ENCODE measurements at regions not wholly inside any gene's neighbourhood (a gene's known extent, or its start where the extent isn't known, plus 50 kb on each side); places are given as distances from the start of the nearest gene placed in this dataset.

GRCh38 chr12:108033090-108033489 is 96.0 kb upstream of the WSCD2 start:
- Histone ChIP-seq H4K20me1 (ENCODE audit: control insufficient read depth, insufficient read depth, low read depth, low read length) (no peaks in the 10 kb centered on the region), H3K9me3 (ENCODE audit: control insufficient read depth, insufficient read depth, low read length) (no peaks in the 10 kb centered on the region), H3K4me3 (ENCODE audit: low read length) (no peak overlapping the region), H3K4me1 (ENCODE audit: control insufficient read depth, low read length) (no peaks in the 10 kb centered on the region), H3K27ac (ENCODE audit: low read depth, low read length) (no peak overlapping the region), H3K79me2 (ENCODE audit: control insufficient read depth, low read length) (no peaks in the 10 kb centered on the region), H3K9me2 (replicated peaks; ENCODE audit: control insufficient read depth, low read length) (no peaks in the 10 kb centered on the region), H3K36me3 (ENCODE audit: control insufficient read depth, low read length) (no peaks in the 10 kb centered on the region), H3K27me3 (ENCODE audit: control insufficient read depth, low read length) (no peaks in the 10 kb centered on the region), H3F3A (ENCODE audit: control insufficient read depth, insufficient read depth) (no peaks in the 10 kb centered on the region), H3K4me2 (ENCODE audit: low read length) (no peak overlapping the region)
- TF ChIP-seq EZH2phosphoT487 (IDR thresholded peaks at IDR 0.05; ENCODE audit: borderline replicate concordance, low read length) = no peak
- TF ChIP-seq, protein P1, sequence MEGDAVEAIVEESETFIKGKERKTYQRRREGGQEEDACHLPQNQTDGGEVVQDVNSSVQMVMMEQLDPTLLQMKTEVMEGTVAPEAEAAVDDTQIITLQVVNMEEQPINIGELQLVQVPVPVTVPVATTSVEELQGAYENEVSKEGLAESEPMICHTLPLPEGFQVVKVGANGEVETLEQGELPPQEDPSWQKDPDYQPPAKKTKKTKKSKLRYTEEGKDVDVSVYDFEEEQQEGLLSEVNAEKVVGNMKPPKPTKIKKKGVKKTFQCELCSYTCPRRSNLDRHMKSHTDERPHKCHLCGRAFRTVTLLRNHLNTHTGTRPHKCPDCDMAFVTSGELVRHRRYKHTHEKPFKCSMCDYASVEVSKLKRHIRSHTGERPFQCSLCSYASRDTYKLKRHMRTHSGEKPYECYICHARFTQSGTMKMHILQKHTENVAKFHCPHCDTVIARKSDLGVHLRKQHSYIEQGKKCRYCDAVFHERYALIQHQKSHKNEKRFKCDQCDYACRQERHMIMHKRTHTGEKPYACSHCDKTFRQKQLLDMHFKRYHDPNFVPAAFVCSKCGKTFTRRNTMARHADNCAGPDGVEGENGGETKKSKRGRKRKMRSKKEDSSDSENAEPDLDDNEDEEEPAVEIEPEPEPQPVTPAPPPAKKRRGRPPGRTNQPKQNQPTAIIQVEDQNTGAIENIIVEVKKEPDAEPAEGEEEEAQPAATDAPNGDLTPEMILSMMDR (IDR thresholded peaks at IDR 0.05; ENCODE audit: low read depth, low read length, poor library complexity, severe bottlenecking) = no peak

- no peaks in the 10 kb centered on the region for H3K27me3 ChIP-seq (ENCODE audit: control insufficient read depth, low read length)
- no peak overlapping the region for H3K27ac ChIP-seq (ENCODE audit: low read depth, low read length)
- no peaks in the 10 kb centered on the region for H3K4me1 ChIP-seq (ENCODE audit: control insufficient read depth, low read length)
- no peaks in the 10 kb centered on the region for H3F3A ChIP-seq (ENCODE audit: control insufficient read depth, insufficient read depth)
- no peaks in the 10 kb centered on the region for H3K79me2 ChIP-seq (ENCODE audit: control insufficient read depth, low read length)
- no peaks in the 10 kb centered on the region for H3K36me3 ChIP-seq (ENCODE audit: control insufficient read depth, low read length)
- H3K4me3 ChIP-seq (ENCODE audit: low read length) = no peak overlapping the region
- H3K4me2 ChIP-seq (ENCODE audit: low read length) = no peak overlapping the region
- no peaks in the 10 kb centered on the region for H3K9me3 ChIP-seq (ENCODE audit: control insufficient read depth, insufficient read depth, low read length)
- H3K9me2 ChIP-seq (replicated peaks; ENCODE audit: control insufficient read depth, low read length) = no peaks in the 10 kb centered on the region
- no peaks in the 10 kb centered on the region for H4K20me1 ChIP-seq (ENCODE audit: control insufficient read depth, insufficient read depth, low read depth, low read length)
- TF ChIP-seq, protein P1 (IDR thresholded peaks at IDR 0.05; ENCODE audit: low read depth, low read length, poor library complexity, severe bottlenecking) = no peak
- TF ChIP-seq EZH2phosphoT487 (IDR thresholded peaks at IDR 0.05; ENCODE audit: borderline replicate concordance, low read length) = no peak
Measured at GRCh38 chr12:108035372-108035771, 93.7 kb upstream of the WSCD2 start.

DNA sequence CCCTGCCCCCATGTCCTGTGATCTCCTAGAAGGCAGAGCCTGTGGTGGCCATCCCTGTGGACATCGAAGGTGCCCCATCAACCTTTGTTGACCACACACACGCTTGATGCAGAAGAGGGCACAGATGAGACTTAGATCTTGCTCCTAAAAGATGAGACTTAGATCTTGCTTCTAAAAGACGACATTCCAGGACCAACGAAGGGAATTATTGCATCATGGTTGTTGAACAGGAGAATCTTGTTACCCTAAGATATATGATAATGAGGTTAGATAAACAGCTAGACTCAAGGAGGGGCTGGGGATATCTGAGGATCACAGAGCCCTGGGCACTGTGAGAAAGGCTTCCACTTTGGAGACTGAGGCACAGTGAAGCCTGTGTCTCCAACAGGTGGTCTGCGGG is 91.1 kb upstream of the WSCD2 start:
- no peaks in the 10 kb centered on the region for H3K79me2 ChIP-seq (ENCODE audit: control insufficient read depth, low read length)
- no peaks in the 10 kb centered on the region for H3K27me3 ChIP-seq (ENCODE audit: control insufficient read depth, low read length)
- no peak for TF ChIP-seq EZH2phosphoT487 (IDR thresholded peaks at IDR 0.05; ENCODE audit: borderline replicate concordance, low read length)
- no peaks in the 10 kb centered on the region for H3K9me3 ChIP-seq (ENCODE audit: control insufficient read depth, insufficient read depth, low read length)
- H3K36me3 ChIP-seq (ENCODE audit: control insufficient read depth, low read length) = no peaks in the 10 kb centered on the region
- no peak overlapping the region for H3K4me2 ChIP-seq (ENCODE audit: low read length)
- no peaks in the 10 kb centered on the region for H3F3A ChIP-seq (ENCODE audit: control insufficient read depth, insufficient read depth)
- H4K20me1 ChIP-seq (ENCODE audit: control insufficient read depth, insufficient read depth, low read depth, low read length) = no peaks in the 10 kb centered on the region
- H3K4me1 ChIP-seq (ENCODE audit: control insufficient read depth, low read length) = no peaks in the 10 kb centered on the region
- no peaks in the 10 kb centered on the region for H3K9me2 ChIP-seq (replicated peaks; ENCODE audit: control insufficient read depth, low read length)
- H3K4me3 ChIP-seq (ENCODE audit: low read length) = no peak overlapping the region
- H3K27ac ChIP-seq (ENCODE audit: low read depth, low read length) = no peak overlapping the region

GRCh38 chr12:108039794-108040193 is 89.3 kb upstream of the WSCD2 start:
- peaks cover 3% of the 10 kb centered on the region; the same call in 1 of the 2 replicates for H3K27me3 ChIP-seq (ENCODE audit: control insufficient read depth, low read length)
- H3K9me2 ChIP-seq (replicated peaks; ENCODE audit: control insufficient read depth, low read length) = no peaks in the 10 kb centered on the region
- H3K27ac ChIP-seq (ENCODE audit: low read depth, low read length) = no peak overlapping the region
- no peaks in the 10 kb centered on the region for H3K79me2 ChIP-seq (ENCODE audit: control insufficient read depth, low read length)
- no peak overlapping the region for H3K4me2 ChIP-seq (ENCODE audit: low read length)
- no peaks in the 10 kb centered on the region for H3K36me3 ChIP-seq (ENCODE audit: control insufficient read depth, low read length)
- H3K9me3 ChIP-seq (ENCODE audit: control insufficient read depth, insufficient read depth, low read length) = no peaks in the 10 kb centered on the region
- H3K4me1 ChIP-seq (ENCODE audit: control insufficient read depth, low read length) = no peaks in the 10 kb centered on the region
- no peak overlapping the region for H3K4me3 ChIP-seq (ENCODE audit: low read length)
- TF ChIP-seq EZH2phosphoT487 (IDR thresholded peaks at IDR 0.05; ENCODE audit: borderline replicate concordance, low read length) = no peak
- TF ChIP-seq, protein P1 (IDR thresholded peaks at IDR 0.05; ENCODE audit: low read depth, low read length, poor library complexity, severe bottlenecking) = no peak
- no peaks in the 10 kb centered on the region for H4K20me1 ChIP-seq (ENCODE audit: control insufficient read depth, insufficient read depth, low read depth, low read length)
- H3F3A ChIP-seq (ENCODE audit: control insufficient read depth, insufficient read depth) = no peaks in the 10 kb centered on the region

Data from DOHH2 (cell line).